Immature natural killer cell (primary cell): ENCODE measurements at regions not wholly inside any gene's neighbourhood (a gene's known extent, or its start where the extent isn't known, plus 50 kb on each side); places are given as distances from the start of the nearest gene placed in this dataset.

Experiments used
- DNase-seq, 3 donors: peaks; one replicate each; pipeline ENCODE4 v3.0.0; 2022; ENCODE audit warnings: mixed read lengths in 1 of 3
- H3K27ac Mint-ChIP-seq, 6 donors: one replicate each; pipeline ENCODE4 v1.8.0; 2020; ENCODE audit warnings: mixed read lengths in 6 of 6, mild to moderate bottlenecking in 5 of 6, inconsistent platforms in 4 of 6, moderate library complexity in 3 of 6
- H3K27me3 Mint-ChIP-seq, 3 donors: one replicate each; pipeline ENCODE4 v1.8.0; 2020 to 2021; ENCODE audit warnings: low read depth in 3 of 3, mild to moderate bottlenecking in 3 of 3, mixed read lengths in 3 of 3, moderate library complexity in 3 of 3, inconsistent platforms in 1 of 3
- H3K36me3 Mint-ChIP-seq, 3 donors: one replicate each; pipeline ENCODE4 v1.8.0; 2020; ENCODE audit warnings: mixed read lengths in 3 of 3, inconsistent platforms in 2 of 3, mild to moderate bottlenecking in 2 of 3
- H3K4me1 Mint-ChIP-seq, 2 donors: one replicate each; pipeline ENCODE4 v1.8.0; 2020; ENCODE audit warnings: inconsistent platforms in 2 of 2, mild to moderate bottlenecking in 2 of 2, mixed read lengths in 2 of 2, moderate library complexity in 1 of 2
- H3K4me3 Mint-ChIP-seq, 5 donors: one replicate each; pipeline ENCODE4 v1.8.0; 2020; ENCODE audit warnings: mild to moderate bottlenecking in 5 of 5, mixed read lengths in 5 of 5, inconsistent platforms in 3 of 5, moderate library complexity in 3 of 5
- H3K9me3 Mint-ChIP-seq, 6 donors: one replicate each; pipeline ENCODE4 v1.8.0; 2020; ENCODE audit warnings: mild to moderate bottlenecking in 6 of 6, mixed read lengths in 6 of 6, inconsistent platforms in 4 of 6, moderate library complexity in 3 of 6

GRCh38 chr11:76280882-76281557 is 74.7 kb upstream of the WNT11 start:
- Mint-ChIP-seq H3K4me1 (peaks cover 3 to 9% of the 10 kb centered on the region in 2 donors), H3K27me3 (peaks cover 0 to 4% (median 4%) of the 10 kb centered on the region in 3 donors), H3K4me3 (no peak overlapping the region), H3K27ac (no peak overlapping the region), H3K9me3 (no peaks in the 10 kb centered on the region), H3K36me3 (no peaks in the 10 kb centered on the region)
- DNase-seq, result no peak

- Mint-ChIP-seq H3K9me3 (no peaks in the 10 kb centered on the region), H3K27me3 (peaks cover 0 to 5% (median 2%) of the 10 kb centered on the region in 3 donors), H3K36me3 (no peaks in the 10 kb centered on the region), H3K27ac (no peak overlapping the region), H3K4me3 (no peak overlapping the region), H3K4me1 (peaks cover 3 to 9% of the 10 kb centered on the region in 2 donors)
- DNase-seq, result no peak
Observed at GRCh38 chr11:76280151-76280881, 74.0 kb upstream of the WNT11 start.

DNA sequence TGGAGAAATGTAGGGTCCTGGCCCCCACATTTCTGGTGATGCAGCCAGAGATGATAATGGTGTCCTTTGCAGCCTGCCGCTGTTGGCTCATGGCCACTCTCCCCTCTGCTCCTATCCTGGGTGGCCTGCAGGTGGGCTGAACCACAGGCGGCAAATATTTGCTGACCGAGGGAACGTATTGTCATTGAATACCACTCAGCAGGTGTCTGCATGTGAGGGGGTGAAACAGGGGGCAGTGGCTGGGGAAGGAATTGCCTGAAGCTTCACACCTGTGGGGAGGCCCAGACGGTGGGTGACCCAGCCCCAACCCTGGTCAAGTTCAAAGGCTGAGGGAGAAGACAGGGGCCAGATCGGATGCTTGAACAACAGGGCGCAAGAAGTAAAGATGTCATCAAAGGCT is 73.3 kb upstream of the WNT11 start:
- no peak for DNase-seq
- Mint-ChIP-seq H3K4me1 (peaks cover 3 to 9% of the 10 kb centered on the region in 2 donors), H3K27me3 (peaks cover 0 to 5% (median 2%) of the 10 kb centered on the region in 3 donors), H3K36me3 (no peaks in the 10 kb centered on the region), H3K9me3 (no peaks in the 10 kb centered on the region), H3K4me3 (no peak overlapping the region), H3K27ac (no peak overlapping the region)

DNA sequence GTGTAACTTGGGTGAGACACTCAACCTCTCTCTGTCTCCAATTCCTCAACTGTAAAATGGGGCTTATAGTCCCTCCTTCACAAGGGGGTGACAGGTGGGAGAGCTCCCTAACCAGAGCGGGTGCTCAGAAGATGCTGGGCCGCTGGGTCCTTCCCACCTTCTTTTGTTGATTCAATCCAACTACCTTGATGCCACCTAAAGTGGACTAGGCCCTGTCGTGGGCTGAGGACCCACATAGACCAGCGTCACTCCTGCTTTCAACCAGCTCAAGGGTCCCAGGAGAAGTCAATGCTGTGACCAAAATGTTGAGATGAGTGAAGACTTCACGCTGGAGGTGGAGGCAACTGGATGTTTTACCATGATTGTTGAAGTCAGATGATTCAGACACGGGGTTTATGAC is 72.7 kb upstream of the WNT11 start:
- Mint-ChIP-seq H3K9me3 (no peaks in the 10 kb centered on the region), H3K27ac (no peak overlapping the region), H3K27me3 (peaks cover 0 to 5% (median 2%) of the 10 kb centered on the region in 3 donors), H3K4me1 (peaks cover 3 to 9% of the 10 kb centered on the region in 2 donors), H3K4me3 (no peak overlapping the region), H3K36me3 (no peaks in the 10 kb centered on the region)
- no peak for DNase-seq

DNA sequence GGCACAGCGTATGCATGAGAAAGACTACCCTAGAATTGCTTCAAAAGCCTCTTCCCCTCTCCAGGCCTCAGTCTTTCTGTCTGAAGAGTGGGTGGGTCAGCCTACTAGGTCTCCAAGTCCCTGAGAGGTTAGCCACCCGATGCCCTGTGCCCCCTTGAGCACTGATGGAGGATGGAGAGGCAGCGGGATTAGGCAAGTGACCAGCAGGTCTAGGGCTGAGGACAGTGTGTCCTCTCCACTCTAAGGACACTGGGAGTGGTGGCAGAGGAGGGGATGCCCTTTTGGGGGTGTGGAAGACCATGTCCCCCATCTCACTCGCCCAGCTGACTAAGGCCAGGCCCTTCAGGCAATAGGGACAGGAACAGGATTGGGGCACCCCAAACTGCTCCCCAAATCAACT is 72.2 kb upstream of the WNT11 start:
- no peaks in the 10 kb centered on the region for H3K9me3 Mint-ChIP-seq
- H3K4me1 Mint-ChIP-seq, result peaks cover 3 to 9% of the 10 kb centered on the region in 2 donors
- H3K27ac Mint-ChIP-seq, result no peak overlapping the region
- H3K4me3 Mint-ChIP-seq, result no peak overlapping the region
- H3K27me3 Mint-ChIP-seq, result peaks cover 0 to 5% (median 2%) of the 10 kb centered on the region in 3 donors
- DNase-seq, result no peak
- no peaks in the 10 kb centered on the region for H3K36me3 Mint-ChIP-seq

DNA sequence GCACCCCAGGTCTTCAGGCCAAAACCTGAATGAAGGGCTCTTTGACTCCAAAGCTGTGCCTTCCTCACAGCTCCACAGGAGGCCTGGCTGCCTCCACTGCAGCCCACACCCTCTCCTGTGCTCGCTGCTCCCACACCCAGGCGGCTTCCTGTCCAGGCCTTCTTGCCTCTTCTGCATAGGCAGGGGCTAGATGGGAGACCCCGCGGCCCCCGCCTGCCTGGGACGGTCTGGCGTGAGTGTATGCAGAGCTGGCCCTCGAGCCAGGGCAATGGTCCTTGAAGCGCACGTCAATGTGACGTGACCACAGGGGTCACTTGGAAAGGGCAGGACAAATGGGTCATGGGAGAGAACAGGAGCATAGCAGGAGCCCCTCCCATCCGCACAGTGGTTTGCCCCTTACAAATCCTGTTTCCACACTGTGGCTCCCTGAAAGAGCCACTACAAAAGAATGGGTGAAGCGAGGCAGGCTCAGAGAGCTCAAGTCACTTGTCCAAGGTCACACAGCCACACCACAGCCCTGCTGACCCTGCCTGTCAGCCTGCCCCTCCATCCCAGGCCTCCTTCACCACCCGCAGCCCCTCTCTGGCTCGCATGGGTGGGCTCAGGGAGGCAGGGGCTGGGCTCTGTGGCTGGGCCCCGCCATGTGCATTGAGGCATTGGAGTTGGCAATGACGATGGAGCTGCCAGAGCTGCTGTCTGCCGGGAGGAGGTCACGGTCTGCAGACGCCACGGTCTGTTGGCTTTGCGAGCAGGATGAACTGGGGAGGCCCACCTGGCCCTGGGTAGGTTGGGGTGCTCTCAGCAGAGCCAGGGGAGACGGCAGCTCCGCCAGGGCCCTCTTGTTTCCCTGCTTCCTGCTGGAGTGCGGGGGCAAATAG is 71.2 kb upstream of the WNT11 start:
- Mint-ChIP-seq H3K36me3 (no peaks in the 10 kb centered on the region), H3K4me3 (no peak overlapping the region), H3K9me3 (no peaks in the 10 kb centered on the region), H3K27me3 (peaks cover 0 to 5% (median 2%) of the 10 kb centered on the region in 3 donors), H3K4me1 (peaks cover 0 to 2% of the 10 kb centered on the region in 2 donors), H3K27ac (no peak overlapping the region)
- DNase-seq, result no peak

- DNase-seq, result no peak
- Mint-ChIP-seq H3K27me3 (peaks cover 0 to 1% (median 0%) of the 10 kb centered on the region in 3 donors), H3K36me3 (no peaks in the 10 kb centered on the region), H3K4me3 (no peak overlapping the region), H3K27ac (no peak overlapping the region), H3K9me3 (no peaks in the 10 kb centered on the region), H3K4me1 (no peaks in the 10 kb centered on the region)
Observed at GRCh38 chr11:76276781-76277155, 70.5 kb upstream of the WNT11 start.

GRCh38 chr11:76276046-76276780 is 69.9 kb upstream of the WNT11 start:
- no peaks in the 10 kb centered on the region for H3K9me3 Mint-ChIP-seq
- H3K27ac Mint-ChIP-seq, result no peak overlapping the region
- no peak overlapping the region for H3K4me3 Mint-ChIP-seq
- H3K36me3 Mint-ChIP-seq, result no peaks in the 10 kb centered on the region
- H3K4me1 Mint-ChIP-seq, result no peaks in the 10 kb centered on the region
- no peak for DNase-seq
- peaks cover 0 to 4% (median 0%) of the 10 kb centered on the region in 3 donors for H3K27me3 Mint-ChIP-seq

DNA sequence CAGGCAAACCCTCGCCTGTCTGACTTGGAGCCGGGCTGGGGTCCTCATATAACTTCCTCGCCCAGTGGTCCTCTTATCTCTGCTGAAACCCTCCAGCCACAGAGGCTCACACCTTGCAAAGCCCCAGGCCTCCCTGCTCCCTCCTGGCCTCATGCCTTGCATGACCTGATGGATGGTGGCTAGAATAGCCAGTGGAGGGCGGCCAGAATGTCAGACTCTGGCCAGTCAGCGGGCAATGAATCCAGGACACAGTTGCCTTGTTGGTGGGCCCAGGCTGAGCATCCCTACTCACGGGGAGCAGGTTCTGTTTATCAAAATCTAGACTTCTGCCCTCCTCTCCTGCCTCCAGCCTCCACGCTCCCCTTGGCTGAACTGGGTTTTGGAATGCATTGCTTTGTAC is 69.1 kb upstream of the WNT11 start:
- H3K4me3 Mint-ChIP-seq, result no peak overlapping the region
- H3K27ac Mint-ChIP-seq, result no peak overlapping the region
- no peak for DNase-seq
- no peaks in the 10 kb centered on the region for H3K9me3 Mint-ChIP-seq
- no peaks in the 10 kb centered on the region for H3K4me1 Mint-ChIP-seq
- no peaks in the 10 kb centered on the region for H3K36me3 Mint-ChIP-seq
- peaks cover 0 to 4% (median 0%) of the 10 kb centered on the region in 3 donors for H3K27me3 Mint-ChIP-seq

DNA sequence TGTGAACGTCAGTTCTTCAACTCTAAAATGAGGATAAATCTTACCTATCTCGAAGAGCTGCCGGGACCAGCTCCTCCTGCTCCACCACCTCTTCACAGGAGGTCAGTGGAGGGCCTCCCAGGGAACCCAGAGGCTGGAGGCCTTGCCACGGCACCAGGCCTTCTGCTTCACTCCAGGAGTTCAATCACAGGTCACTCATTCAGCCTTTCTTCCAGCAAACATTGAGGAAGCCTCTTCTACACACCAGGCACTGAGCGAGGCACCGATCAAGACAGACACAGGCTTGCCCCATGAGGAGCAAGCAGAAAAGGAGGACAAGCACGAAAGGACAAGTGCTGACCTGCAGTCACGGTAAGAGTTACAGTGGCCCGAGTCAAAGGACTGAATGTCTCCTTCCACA is 64.8 kb upstream of the WNT11 start:
- Mint-ChIP-seq H3K36me3 (no peaks in the 10 kb centered on the region), H3K27ac (no peak overlapping the region)

DNA sequence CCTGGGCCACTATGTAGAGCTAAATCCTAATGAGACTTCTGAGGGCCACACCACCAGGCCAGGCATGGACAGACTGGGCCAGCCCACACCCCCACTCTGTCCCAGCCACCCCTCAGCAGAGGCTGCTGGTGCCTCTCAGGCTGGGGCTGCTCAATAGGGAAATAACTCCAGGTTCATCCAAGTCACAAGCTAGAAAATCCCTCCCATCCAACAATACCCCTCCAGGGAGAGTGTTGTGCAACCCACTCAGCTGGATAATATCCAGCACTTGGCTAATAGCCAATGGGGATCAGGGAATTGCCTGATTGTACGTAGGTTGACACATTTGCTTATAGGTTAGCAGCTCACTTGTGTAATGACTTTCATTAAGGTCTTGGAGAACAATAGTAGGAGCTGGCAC is 64.1 kb upstream of the WNT11 start:
- no peaks in the 10 kb centered on the region for H3K4me1 Mint-ChIP-seq
- H3K36me3 Mint-ChIP-seq, result no peaks in the 10 kb centered on the region
- peak overlapping the region in 1 of 6 donors; percentile 20 for H3K27ac Mint-ChIP-seq
- H3K4me3 Mint-ChIP-seq, result no peak overlapping the region
- H3K9me3 Mint-ChIP-seq, result no peaks in the 10 kb centered on the region
- H3K27me3 Mint-ChIP-seq, result peaks cover 0 to 2% (median 0%) of the 10 kb centered on the region in 3 donors
- DNase-seq, result no peak

More for the DNA sequence above, 64.8 kb upstream of the WNT11 start:
- H3K9me3 Mint-ChIP-seq, result no peaks in the 10 kb centered on the region
- DNase-seq, result no peak
- H3K4me3 Mint-ChIP-seq, result no peak overlapping the region
- H3K27me3 Mint-ChIP-seq, result peaks cover 0 to 4% (median 0%) of the 10 kb centered on the region in 3 donors
- no peaks in the 10 kb centered on the region for H3K4me1 Mint-ChIP-seq

GRCh38 chr11:76269661-76270261 is 63.5 kb upstream of the WNT11 start:
- Mint-ChIP-seq H3K9me3 (no peaks in the 10 kb centered on the region), H3K27ac (no peak overlapping the region), H3K36me3 (no peaks in the 10 kb centered on the region), H3K4me1 (no peaks in the 10 kb centered on the region), H3K27me3 (peaks cover 0 to 2% (median under 1%) of the 10 kb centered on the region in 3 donors), H3K4me3 (no peak overlapping the region)
- no peak for DNase-seq

- Mint-ChIP-seq H3K9me3 (no peaks in the 10 kb centered on the region), H3K4me3 (no peak overlapping the region), H3K27me3 (peaks cover 0 to 2% (median 2%) of the 10 kb centered on the region in 3 donors), H3K27ac (no peak overlapping the region), H3K4me1 (no peaks in the 10 kb centered on the region), H3K36me3 (no peaks in the 10 kb centered on the region)
- DNase-seq, result no peak
Observed at GRCh38 chr11:76269247-76269646, 62.9 kb upstream of the WNT11 start.
